ENCODE measurements at regions not wholly inside any gene's neighbourhood (a gene's known extent, or its start where the extent isn't known, plus 50 kb on each side); places are given as distances from the start of the nearest gene placed in this dataset.

- no peak for DNase-seq (ENCODE audit: low read depth)
- H3K4me3 ChIP-seq (ENCODE audit: control insufficient read depth, low read depth, low read length): no peak overlapping the region
- TF ChIP-seq CTCF (IDR thresholded peaks at IDR 0.05; ENCODE audit: control insufficient read depth, insufficient read depth, low read depth, low read length, missing control alignments): no peak
These were observed 282.9 kb downstream of the PTPRU start for GRCh38 chr1:29519108-29519787.

GRCh38 chr1:29518183-29518835, 282.0 kb downstream of the PTPRU start:
- H3K4me3 ChIP-seq (ENCODE audit: control insufficient read depth, low read depth, low read length): no peak overlapping the region
- no peak for TF ChIP-seq CTCF (IDR thresholded peaks at IDR 0.05; ENCODE audit: control insufficient read depth, insufficient read depth, low read depth, low read length, missing control alignments)
- DNase-seq (ENCODE audit: low read depth): no peak

DNA sequence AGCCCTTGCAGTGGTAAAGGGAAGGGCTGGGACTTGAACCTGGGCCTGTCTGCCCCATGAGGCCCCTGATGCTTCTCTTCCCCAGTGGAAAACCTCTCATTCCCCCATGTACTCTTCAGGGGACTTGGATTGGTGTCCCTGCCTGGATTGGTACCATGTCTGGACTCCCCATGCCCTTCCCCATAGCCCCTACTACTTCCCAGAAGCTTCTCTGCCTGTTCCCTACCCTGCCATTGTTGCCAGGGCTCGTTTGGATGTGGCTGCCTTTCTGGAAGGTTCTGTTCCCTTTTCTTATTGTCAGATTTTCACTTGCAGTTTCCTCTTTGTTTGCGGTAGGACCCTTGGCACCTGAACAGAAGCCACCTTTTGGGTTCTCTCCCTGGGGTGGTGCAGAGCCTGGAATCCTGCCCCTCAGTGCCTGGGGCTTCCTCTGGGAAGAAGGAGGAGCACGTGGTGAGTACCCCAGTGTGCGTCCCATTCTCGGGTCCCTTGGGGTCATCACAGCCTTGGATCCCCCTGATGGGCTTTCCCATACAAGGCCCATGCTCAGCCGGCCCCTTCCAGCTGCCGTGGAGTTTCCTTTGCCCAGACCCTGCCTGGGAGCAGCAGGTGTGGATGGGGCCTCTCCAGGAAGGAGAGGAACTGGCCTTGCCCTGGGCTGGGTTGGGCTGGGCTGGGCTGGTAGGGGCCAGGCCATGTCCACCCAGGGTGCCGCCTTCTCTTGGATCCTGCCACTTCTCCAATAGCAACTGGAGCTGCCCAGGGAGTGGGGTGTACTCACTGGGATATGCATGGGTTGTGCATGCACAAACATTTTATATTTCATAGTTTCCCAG, 281.1 kb downstream of the PTPRU start:
- TF ChIP-seq CTCF (IDR thresholded peaks at IDR 0.05; ENCODE audit: control insufficient read depth, insufficient read depth, low read depth, low read length, missing control alignments): no peak
- no peak for DNase-seq (ENCODE audit: low read depth)
- H3K4me3 ChIP-seq (ENCODE audit: control insufficient read depth, low read depth, low read length): no peak overlapping the region

- no peak for DNase-seq (ENCODE audit: low read depth)
- no peak for TF ChIP-seq CTCF (IDR thresholded peaks at IDR 0.05; ENCODE audit: control insufficient read depth, insufficient read depth, low read depth, low read length, missing control alignments)
- no peak overlapping the region for H3K4me3 ChIP-seq (ENCODE audit: control insufficient read depth, low read depth, low read length)
These were observed 279.9 kb downstream of the PTPRU start for GRCh38 chr1:29516063-29516820.

DNA sequence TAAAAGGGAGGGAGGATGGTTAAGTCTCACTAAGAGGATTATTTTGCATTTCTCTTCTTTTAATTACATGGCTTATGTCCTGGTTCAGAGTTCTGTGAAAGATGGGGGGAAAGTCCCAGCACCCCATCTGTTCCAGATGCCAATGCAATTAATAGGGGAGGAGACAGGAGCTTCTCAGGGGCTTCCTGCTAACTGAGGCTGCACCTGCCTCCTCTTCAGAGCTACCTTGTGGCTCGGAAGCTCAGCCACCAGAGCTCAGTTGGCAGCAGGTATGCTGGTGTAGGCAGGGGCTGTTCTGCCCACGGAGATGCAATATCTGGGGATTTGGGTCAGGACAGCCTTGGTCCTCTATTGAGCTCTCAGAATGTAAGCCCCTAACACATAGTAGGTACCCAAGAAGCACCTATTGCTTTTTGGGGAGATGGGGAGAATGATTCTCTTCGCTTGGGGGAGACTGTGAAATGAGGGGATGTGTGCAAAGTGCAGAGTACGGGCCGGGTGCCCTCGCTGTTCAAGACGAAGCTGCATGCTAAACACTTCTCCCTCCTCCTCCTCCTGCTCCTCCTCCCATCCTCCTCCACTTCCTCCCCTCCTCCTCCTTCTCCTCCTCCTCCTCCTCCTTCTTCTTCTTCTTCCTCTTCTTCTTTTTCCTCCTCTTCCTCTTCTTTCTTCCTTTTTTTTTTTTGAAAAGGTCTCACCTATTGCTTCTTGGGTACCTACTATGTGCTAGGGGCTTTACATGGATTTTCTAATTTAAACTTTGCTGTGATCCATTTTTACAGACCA, 279.0 kb downstream of the PTPRU start:
- no peak for DNase-seq (ENCODE audit: low read depth)
- TF ChIP-seq CTCF (IDR thresholded peaks at IDR 0.05; ENCODE audit: control insufficient read depth, insufficient read depth, low read depth, low read length, missing control alignments): no peak
- H3K4me3 ChIP-seq (ENCODE audit: control insufficient read depth, low read depth, low read length): no peak overlapping the region

All from AG09309 (cell line).